H1 (cell line): ENCODE measurements at regions not wholly inside any gene's neighbourhood (a gene's known extent, or its start where the extent isn't known, plus 50 kb on each side); places are given as distances from the start of the nearest gene placed in this dataset.

Experiments used
- CTCF ChIA-PET: fragments of 300-600 bp; sonication (Branson Sonifier 250); formaldehyde crosslinking; loops from one replicate; lab custom pipeline; 2021; ENCODE audit not compliant: partially characterized antibody; lab: Charles Lee
- POLR2A ChIA-PET: fragments of 300-600 bp; sonication (Branson Sonifier 250); formaldehyde crosslinking; loops from one replicate; lab custom pipeline; 2021; ENCODE audit warnings: inconsistent platforms; ENCODE audit not compliant: partially characterized antibody; lab: Charles Lee
- DNase-seq, 2 experiments: peaks; one replicate each; pipeline versions ENCODE4 v3.0.0 to v3.0.0-alpha.2; 2010 to 2022; ENCODE audit warnings: low spot score in 2 of 2, low read depth in 1 of 2, mixed read lengths in 1 of 2
- FAIRE-seq: peaks from 2 replicates; lab custom pipeline; 2011; peaks lifted over from hg19 to GRCh38; lab: Jason Lieb, UNC
- H2AFZ ChIP-seq: 2 replicates; pipeline ENCODE4 v1.8.1; 2012; ENCODE audit warnings: low read length, inconsistent platforms
- H2AK5ac ChIP-seq: 2 replicates; pipeline ENCODE4 v1.6.1; 2013; ENCODE audit warnings: low read depth, low read length
- H2BK120ac ChIP-seq: replicated peaks from 2 replicates; pipeline ENCODE3; 2013; ENCODE audit warnings: low read depth, low read length, inconsistent platforms
- H2BK12ac ChIP-seq: 2 replicates; pipeline ENCODE4 v1.6.1; 2013; ENCODE audit warnings: low read depth, low read length
- H2BK15ac ChIP-seq: 2 replicates; pipeline ENCODE4 v1.6.1; 2013; ENCODE audit warnings: low read length
- H2BK20ac ChIP-seq: 2 replicates; pipeline ENCODE4 v1.6.1; 2013; ENCODE audit warnings: low read length
- H2BK5ac ChIP-seq: 2 replicates; pipeline ENCODE4 v1.6.1; 2013; ENCODE audit warnings: low read depth, low read length
- H3K14ac ChIP-seq: 2 replicates; pipeline ENCODE4 v1.6.1; 2013; ENCODE audit warnings: inconsistent platforms; ENCODE audit not compliant: insufficient read length
- H3K18ac ChIP-seq: 2 replicates; pipeline ENCODE4 v1.6.1; 2013; ENCODE audit warnings: low read length; ENCODE audit errors: extremely low read depth
- H3K23ac ChIP-seq: 2 replicates; pipeline ENCODE4 v1.6.1; 2013; ENCODE audit warnings: inconsistent platforms; ENCODE audit not compliant: insufficient read length
- H3K23me2 ChIP-seq: 2 replicates; pipeline ENCODE4 v1.6.1; 2013; ENCODE audit warnings: low read depth, low read length
- H3K27ac ChIP-seq: 2 replicates; pipeline ENCODE4 v1.6.1; 2011; ENCODE audit warnings: low read depth, low read length, inconsistent platforms
- H3K27me3 ChIP-seq, 4 experiments: replicated peaks in 1 of 4; 1 replicate in 1 of 4; 2 replicates in 3 of 4; pipeline versions ENCODE4 v1.6.1 to v1.8.1; 2011 to 2013; ENCODE audit warnings: low read length in 3 of 4, mild to moderate bottlenecking in 3 of 4, inconsistent platforms in 2 of 4, mixed read lengths in 2 of 4, moderate library complexity in 1 of 4; ENCODE audit not compliant: control insufficient read depth in 3 of 4, insufficient read depth in 3 of 4; ENCODE audit errors: extremely low read depth in 1 of 4
- H3K36me3 ChIP-seq, 4 experiments: 2 replicates each; pipeline versions ENCODE4 v1.6.1 to v1.8.1; 2011 to 2013; ENCODE audit warnings: mild to moderate bottlenecking in 4 of 4, low read length in 3 of 4, moderate library complexity in 2 of 4, control low read depth in 1 of 4, inconsistent platforms in 1 of 4; ENCODE audit not compliant: insufficient read depth in 4 of 4, control insufficient read depth in 2 of 4
- H3K4ac ChIP-seq: replicated peaks from 2 replicates; pipeline ENCODE3; 2013; ENCODE audit warnings: low read length, low read depth, mixed read lengths, inconsistent platforms; ENCODE audit not compliant: insufficient read length
- H3K4me1 ChIP-seq, 4 experiments: replicated peaks in 1 of 4; 1 replicate in 1 of 4; 2 replicates in 3 of 4; pipeline versions ENCODE4 v1.6.1 to v1.8.1; 2011 to 2013; ENCODE audit warnings: low read length in 3 of 4, inconsistent platforms in 2 of 4, mixed read lengths in 1 of 4; ENCODE audit not compliant: insufficient read depth in 4 of 4, control insufficient read depth in 3 of 4
- H3K4me2 ChIP-seq, 2 experiments: 2 replicates each; pipeline versions ENCODE4 v1.6.1 to v1.8.1; 2011 to 2013; ENCODE audit warnings: low read depth in 2 of 2, low read length in 2 of 2, control low read depth in 1 of 2, inconsistent platforms in 1 of 2, mild to moderate bottlenecking in 1 of 2; ENCODE audit not compliant: insufficient read depth in 1 of 2
- H3K4me3 ChIP-seq, 4 experiments: fragments of 200-600, 300-600 bp in 1 of 4; sonication (generic), shearing (Covaris generic), sonication (Bioruptor Twin) in 1 of 4; 2 replicates each; pipeline versions ENCODE4 v1.5.1 to v1.8.1; 2011 to 2016; ENCODE audit warnings: low read length in 4 of 4, low read depth in 3 of 4, control low read depth in 2 of 4, inconsistent platforms in 2 of 4, mild to moderate bottlenecking in 2 of 4, mixed read lengths in 1 of 4, moderate library complexity in 1 of 4; ENCODE audit not compliant: insufficient read depth in 2 of 4; ENCODE audit errors: extremely low read depth in 1 of 4
- H3K56ac ChIP-seq: replicated peaks from 2 replicates; pipeline ENCODE3; 2013; ENCODE audit warnings: low read depth, mild to moderate bottlenecking, mixed read lengths, low read length, inconsistent platforms; ENCODE audit not compliant: insufficient read length
- H3K79me1 ChIP-seq: 2 replicates; pipeline ENCODE4 v1.6.1; 2013; ENCODE audit warnings: low read depth, low read length, control low read depth
- H3K79me2 ChIP-seq, 2 experiments: 2 replicates each; pipeline versions ENCODE4 v1.6.1 to v1.8.1; 2012 to 2013; ENCODE audit warnings: low read length in 2 of 2, mild to moderate bottlenecking in 2 of 2, inconsistent platforms in 1 of 2; ENCODE audit not compliant: insufficient read depth in 2 of 2, control insufficient read depth in 1 of 2
- H3K9ac ChIP-seq, 4 experiments: replicated peaks in 1 of 4; 1 replicate in 1 of 4; 2 replicates in 3 of 4; pipeline versions ENCODE4 v1.6.1 to v1.8.1; 2011 to 2013; ENCODE audit warnings: low read depth in 3 of 4, low read length in 3 of 4, control low read depth in 2 of 4, mild to moderate bottlenecking in 2 of 4, moderate library complexity in 2 of 4, inconsistent platforms in 1 of 4; ENCODE audit errors: extremely low read depth in 1 of 4
- H3K9me3 ChIP-seq, 2 experiments: 2 replicates each; pipeline versions ENCODE4 v1.6.1 to v1.8.1; 2012 to 2013; ENCODE audit warnings: mild to moderate bottlenecking in 2 of 2, moderate library complexity in 2 of 2, control low read depth in 1 of 2, inconsistent platforms in 1 of 2, low read depth in 1 of 2, low read length in 1 of 2, mixed read lengths in 1 of 2; ENCODE audit not compliant: insufficient read depth in 2 of 2
- H4K20me1 ChIP-seq, 2 experiments: replicated peaks in 1 of 2; 2 replicates each; pipeline versions ENCODE3 to v1.8.1; 2011 to 2013; ENCODE audit warnings: inconsistent platforms in 2 of 2, low read length in 2 of 2, mild to moderate bottlenecking in 1 of 2; ENCODE audit not compliant: insufficient read depth in 2 of 2, control insufficient read depth in 1 of 2
- H4K5ac ChIP-seq: 2 replicates; pipeline ENCODE4 v1.6.1; 2013; ENCODE audit warnings: low read length, low read depth, mixed read lengths, inconsistent platforms; ENCODE audit not compliant: insufficient read length
- H4K8ac ChIP-seq: 2 replicates; pipeline ENCODE4 v1.8.0; 2013; ENCODE audit warnings: mild to moderate bottlenecking, moderate library complexity, low read length, inconsistent platforms; ENCODE audit not compliant: insufficient read depth; ENCODE audit errors: extremely low read depth
- H4K91ac ChIP-seq: replicated peaks from 2 replicates; pipeline ENCODE3; 2013; ENCODE audit warnings: low read length, mixed read lengths, inconsistent platforms; ENCODE audit not compliant: insufficient read length
- BCL11A ChIP-seq, 2 experiments: IDR thresholded peaks; one replicate each; pipeline ENCODE4 v1.6.1; 2011; ENCODE audit warnings: low read depth in 2 of 2, low read length in 2 of 2, mild to moderate bottlenecking in 2 of 2
- EP300 ChIP-seq, 2 experiments: IDR thresholded peaks; 1 replicate in 1 of 2; 2 replicates in 1 of 2; pipeline ENCODE4 v1.6.1; 2011 to 2012; ENCODE audit warnings: low read depth in 2 of 2, low read length in 2 of 2, mild to moderate bottlenecking in 2 of 2, borderline replicate concordance in 1 of 2, inconsistent platforms in 1 of 2, moderate library complexity in 1 of 2
- EZH2 ChIP-seq: fragments of 200-600 bp; sonication (generic); IDR thresholded peaks from 2 replicates; pipeline ENCODE4 v1.7.1; 2012; ENCODE audit warnings: low read depth, mild to moderate bottlenecking, moderate library complexity, low read length, inconsistent platforms; ENCODE audit not compliant: severe bottlenecking
- HDAC2 ChIP-seq, 2 experiments: fragments of 300-600 bp in 1 of 2; sonication (generic) in 1 of 2; IDR thresholded peaks; 2 replicates each; pipeline ENCODE4 v1.6.1; 2011 to 2012; ENCODE audit warnings: low read depth in 2 of 2, low read length in 2 of 2, mild to moderate bottlenecking in 2 of 2, moderate library complexity in 2 of 2, borderline replicate concordance in 1 of 2, inconsistent platforms in 1 of 2
- MAFK ChIP-seq: IDR thresholded peaks from 2 replicates; pipeline ENCODE4 v1.6.1; 2012; ENCODE audit warnings: low read depth, mild to moderate bottlenecking, improper control_type of control experiment, low read length
- POU5F1 ChIP-seq: IDR thresholded peaks from 2 replicates; pipeline ENCODE4 v1.6.1; 2011; ENCODE audit warnings: low read depth, mild to moderate bottlenecking, low read length, moderate library complexity
- RNF2 ChIP-seq: fragments of 200-900, 300-1000 bp; sonication (generic); IDR thresholded peaks from 2 replicates; pipeline ENCODE4 v1.7.1; 2016; ENCODE audit warnings: borderline replicate concordance, low read depth, mild to moderate bottlenecking, antibody characterized with exemption, low read length; ENCODE audit not compliant: poor library complexity, severe bottlenecking; ENCODE audit errors: missing control alignments
- SIX5 ChIP-seq: IDR thresholded peaks from 2 replicates; pipeline ENCODE4 v1.6.1; 2011; ENCODE audit warnings: mild to moderate bottlenecking, low read depth, low read length
- SP1 ChIP-seq: IDR thresholded peaks from 2 replicates; pipeline ENCODE4 v1.6.1; 2011; ENCODE audit warnings: low read depth, low read length
- TAF1 ChIP-seq: IDR thresholded peaks from 2 replicates; pipeline ENCODE4 v1.6.1; 2011; ENCODE audit warnings: mild to moderate bottlenecking, low read depth, low read length
- TBP ChIP-seq: IDR thresholded peaks from 2 replicates; pipeline ENCODE4 v1.6.1; 2011; ENCODE audit warnings: low read depth, low read length, improper control_type of control experiment
- WGBS, 2 experiments: shearing (Covaris generic) in 1 of 2; methylation state at CpG; one replicate each; pipeline versions ENCODE4 v1.1.6 to v1.1.7; 2013 to 2015; ENCODE audit warnings: low lambda C conversion rate in 2 of 2, mixed read lengths in 2 of 2, inconsistent platforms in 1 of 2, low coverage in 1 of 2, missing lambda C conversion rate in 1 of 2; ENCODE audit not compliant: insufficient replicate concordance in 2 of 2, insufficient coverage in 1 of 2, insufficient read length in 1 of 2; ENCODE audit errors: extremely low coverage in 1 of 2, missing lambda C conversion rate in 1 of 2; 5-methylcytosine and 5-hydroxymethylcytosine counted together

DNA sequence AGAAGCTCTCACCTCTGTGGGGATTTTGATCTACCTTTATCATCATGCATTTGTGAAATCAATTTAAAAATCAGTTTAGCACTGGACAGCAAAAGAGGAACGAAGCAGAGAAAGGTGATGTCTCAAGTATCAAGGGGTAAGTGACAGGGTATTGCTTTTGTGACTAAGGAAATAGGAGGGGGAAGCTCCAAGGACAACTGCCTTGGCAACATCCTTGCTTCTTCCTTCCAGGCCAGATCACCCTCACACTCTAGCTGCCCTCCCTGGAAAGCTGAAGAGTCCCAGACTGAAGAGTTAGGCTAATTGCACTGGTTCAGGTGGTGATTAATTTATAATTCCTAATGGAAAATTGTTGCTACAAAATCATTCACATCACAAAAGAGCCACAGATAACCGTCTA, 859.1 kb upstream of the ACVR2A start:
- Histone ChIP-seq H3K9ac (no peak overlapping the region), H3K27ac (no peak overlapping the region), H2AK5ac (no peak overlapping the region), H3K23me2 (no peaks in the 10 kb centered on the region), H3K4me2 (no peak overlapping the region), H4K20me1 (no peaks in the 10 kb centered on the region), H3K18ac (no peak overlapping the region), H4K8ac (no peak overlapping the region), H3K79me2 (no peaks in the 10 kb centered on the region), H2BK12ac (no peak overlapping the region), H4K5ac (no peak overlapping the region), H3K36me3 (no peaks in the 10 kb centered on the region), H3K4me3 (no peak overlapping the region), H2BK15ac (no peak overlapping the region), H3K4ac (no peak overlapping the region), H3K27me3 (no peaks in the 10 kb centered on the region), H3K79me1 (no peaks in the 10 kb centered on the region), H2BK120ac (no peak overlapping the region), H4K91ac (no peak overlapping the region), H2AFZ (no peak overlapping the region), H3K9me3 (no peaks in the 10 kb centered on the region; a peak in 2 of 4 replicates), H3K4me1 (no peaks in the 10 kb centered on the region), H3K56ac (no peak overlapping the region), H2BK5ac (no peak overlapping the region), H3K23ac (no peak overlapping the region), H3K14ac (no peak overlapping the region), H2BK20ac (no peak overlapping the region)
- no peak for TF ChIP-seq TBP
- TF ChIP-seq EP300 (IDR thresholded peaks at IDR 0.05; ENCODE audit: borderline replicate concordance in 1 of 2, low read depth in 2 of 2, low read length in 2 of 2), result no peak
- no peak for TF ChIP-seq BCL11A (IDR thresholded peaks at IDR 0.05; ENCODE audit: low read depth in 2 of 2, low read length in 2 of 2)
- no peak for TF ChIP-seq RNF2
- no peak for TF ChIP-seq POU5F1
- TF ChIP-seq TAF1, result no peak
- no peak for TF ChIP-seq EZH2
- no peak for TF ChIP-seq HDAC2 (IDR thresholded peaks at IDR 0.05; ENCODE audit: borderline replicate concordance in 1 of 2, low read depth in 2 of 2, low read length in 2 of 2)
- TF ChIP-seq SP1, result no peak
- TF ChIP-seq SIX5, result no peak
- TF ChIP-seq MAFK, result no peak
- CTCF ChIA-PET, result no interaction called here
- FAIRE-seq, result no peak
- DNase-seq, result no peak
- POLR2A ChIA-PET, result no interaction called here
- 89% methylated on average over 2 of the region's 2 CpGs; no CpG with 5 or more reads in 1 of the 2 experiments for WGBS, 2 experiments
